ENCODE measurements at regions not wholly inside any gene's neighbourhood (a gene's known extent, or its start where the extent isn't known, plus 50 kb on each side); places are given as distances from the start of the nearest gene placed in this dataset.

- peaks cover 4% of the 10 kb centered on the region for H3K4me1 Mint-ChIP-seq
- H3K27me3 Mint-ChIP-seq = no peaks in the 10 kb centered on the region
- H3K9me3 Mint-ChIP-seq = peaks cover 3% of the 10 kb centered on the region
- POLR2A ChIA-PET = no interaction called here
- CTCF ChIA-PET = no interaction called here
- no peak overlapping the region for H3K4me3 Mint-ChIP-seq
- no peak overlapping the region for H3K27ac Mint-ChIP-seq
- H3K36me3 Mint-ChIP-seq (ENCODE audit: low read depth) = no peaks in the 10 kb centered on the region
- no peak for DNase-seq
Observed at GRCh38 chr6:15952231-15953151, 176.4 kb upstream of the MYLIP start.

- POLR2A ChIA-PET = no interaction called here
- Mint-ChIP-seq H3K4me1 (peaks cover 1% of the 10 kb centered on the region), H3K27me3 (no peaks in the 10 kb centered on the region), H3K27ac (no peak overlapping the region), H3K36me3 (ENCODE audit: low read depth) (no peaks in the 10 kb centered on the region), H3K4me3 (no peak overlapping the region), H3K9me3 (peaks cover 3% of the 10 kb centered on the region)
- DNase-seq = no peak
- CTCF ChIA-PET = no interaction called here
Observed at GRCh38 chr6:15950962-15951569, 177.8 kb upstream of the MYLIP start.

- DNase-seq = no peak
- ChIA-PET CTCF (no interaction called here), POLR2A (no interaction called here)
- Mint-ChIP-seq H3K27ac (no peak overlapping the region), H3K9me3 (no peaks in the 10 kb centered on the region), H3K4me3 (no peak overlapping the region), H3K4me1 (no peaks in the 10 kb centered on the region), H3K27me3 (no peaks in the 10 kb centered on the region), H3K36me3 (ENCODE audit: low read depth) (no peaks in the 10 kb centered on the region)
Observed at GRCh38 chr6:15949982-15950381, 178.9 kb upstream of the MYLIP start.

GRCh38 chr6:15948930-15949900 lies 179.7 kb upstream of the MYLIP start:
- Mint-ChIP-seq H3K4me3 (no peak overlapping the region), H3K4me1 (no peaks in the 10 kb centered on the region), H3K36me3 (ENCODE audit: low read depth) (no peaks in the 10 kb centered on the region), H3K27ac (no peak overlapping the region), H3K27me3 (no peaks in the 10 kb centered on the region), H3K9me3 (no peaks in the 10 kb centered on the region)
- ChIA-PET POLR2A (no interaction called here), CTCF (no interaction called here)
- DNase-seq = no peak

GRCh38 chr6:15947923-15948322 lies 181.0 kb upstream of the MYLIP start:
- Mint-ChIP-seq H3K36me3 (ENCODE audit: low read depth) (no peaks in the 10 kb centered on the region), H3K4me3 (no peak overlapping the region), H3K27me3 (peaks cover 2% of the 10 kb centered on the region), H3K4me1 (no peaks in the 10 kb centered on the region), H3K27ac (no peak overlapping the region), H3K9me3 (no peaks in the 10 kb centered on the region)
- CTCF ChIA-PET = no interaction called here
- DNase-seq = no peak
- POLR2A ChIA-PET = no interaction called here

- CTCF ChIA-PET = no interaction called here
- POLR2A ChIA-PET = no interaction called here
- no peaks in the 10 kb centered on the region for H3K4me1 Mint-ChIP-seq
Observed at GRCh38 chr6:15947436-15947835, 181.4 kb upstream of the MYLIP start.

GRCh38 chr6:15946701-15947385 lies 182.0 kb upstream of the MYLIP start:
- Mint-ChIP-seq H3K4me3 (no peak overlapping the region), H3K9me3 (no peaks in the 10 kb centered on the region), H3K36me3 (ENCODE audit: low read depth) (no peaks in the 10 kb centered on the region), H3K27me3 (peaks cover 2% of the 10 kb centered on the region), H3K27ac (no peak overlapping the region), H3K4me1 (no peaks in the 10 kb centered on the region)
- DNase-seq = no peak
- POLR2A ChIA-PET = no interaction called here
- CTCF ChIA-PET = no interaction called here

More at GRCh38 chr6:15947436-15947835, 181.4 kb upstream of the MYLIP start:
- Mint-ChIP-seq H3K27ac (no peak overlapping the region), H3K36me3 (ENCODE audit: low read depth) (no peaks in the 10 kb centered on the region), H3K4me3 (no peak overlapping the region), H3K27me3 (peaks cover 2% of the 10 kb centered on the region), H3K9me3 (no peaks in the 10 kb centered on the region)
- no peak for DNase-seq

GRCh38 chr6:15945593-15946159 lies 183.2 kb upstream of the MYLIP start:
- Mint-ChIP-seq H3K36me3 (ENCODE audit: low read depth) (no peaks in the 10 kb centered on the region), H3K27ac (no peak overlapping the region), H3K4me3 (no peak overlapping the region), H3K4me1 (no peaks in the 10 kb centered on the region), H3K27me3 (peaks cover 2% of the 10 kb centered on the region), H3K9me3 (peaks cover 4% of the 10 kb centered on the region)
- DNase-seq = no peak
- CTCF ChIA-PET = no interaction called here
- POLR2A ChIA-PET = no interaction called here

- Mint-ChIP-seq H3K9me3 (peaks cover 4% of the 10 kb centered on the region), H3K27ac (no peak overlapping the region), H3K4me1 (no peaks in the 10 kb centered on the region), H3K36me3 (ENCODE audit: low read depth) (no peaks in the 10 kb centered on the region), H3K4me3 (no peak overlapping the region), H3K27me3 (peaks cover 2% of the 10 kb centered on the region)
- ChIA-PET CTCF (no interaction called here), POLR2A (no interaction called here)
- DNase-seq = no peak
Observed at GRCh38 chr6:15943423-15943822, 185.5 kb upstream of the MYLIP start.

GRCh38 chr6:15941168-15941567 lies 187.7 kb upstream of the MYLIP start:
- POLR2A ChIA-PET = no interaction called here
- no peaks in the 10 kb centered on the region for H3K4me1 Mint-ChIP-seq
- H3K27me3 Mint-ChIP-seq = peaks cover 6% of the 10 kb centered on the region

GRCh38 chr6:15938107-15938506 lies 190.8 kb upstream of the MYLIP start:
- DNase-seq = no peak
- Mint-ChIP-seq H3K36me3 (ENCODE audit: low read depth) (no peaks in the 10 kb centered on the region), H3K4me1 (no peaks in the 10 kb centered on the region), H3K27ac (no peak overlapping the region), H3K27me3 (peaks cover 5% of the 10 kb centered on the region), H3K4me3 (no peak overlapping the region), H3K9me3 (peaks cover 4% of the 10 kb centered on the region)
- CTCF ChIA-PET = no interaction called here
- POLR2A ChIA-PET = no interaction called here

More at GRCh38 chr6:15941168-15941567, 187.7 kb upstream of the MYLIP start:
- no peak for DNase-seq
- Mint-ChIP-seq H3K27ac (no peak overlapping the region), H3K9me3 (peaks cover 4% of the 10 kb centered on the region), H3K4me3 (no peak overlapping the region), H3K36me3 (ENCODE audit: low read depth) (no peaks in the 10 kb centered on the region)
- CTCF ChIA-PET = no interaction called here

- CTCF ChIA-PET = no interaction called here
- peaks cover 4% of the 10 kb centered on the region for H3K9me3 Mint-ChIP-seq
Observed at GRCh38 chr6:15937602-15938001, 191.3 kb upstream of the MYLIP start.

More at GRCh38 chr6:15937602-15938001, 191.3 kb upstream of the MYLIP start:
- DNase-seq = no peak
- peaks cover 5% of the 10 kb centered on the region for H3K27me3 Mint-ChIP-seq
- H3K27ac Mint-ChIP-seq = no peak overlapping the region
- H3K4me1 Mint-ChIP-seq = no peaks in the 10 kb centered on the region
- no peaks in the 10 kb centered on the region for H3K36me3 Mint-ChIP-seq (ENCODE audit: low read depth)
- POLR2A ChIA-PET = no interaction called here
- H3K4me3 Mint-ChIP-seq = no peak overlapping the region

Data from activated CD4-positive, alpha-beta memory T cell treated with anti-CD3 and anti-CD28 coated beads, Interleukin-2, amount 10 ng/mL, durations not matched to agents 7 days and 5 days (primary cell).